ENCODE measurements at regions not wholly inside any gene's neighbourhood (a gene's known extent, or its start where the extent isn't known, plus 50 kb on each side); places are given as distances from the start of the nearest gene placed in this dataset.

DNA sequence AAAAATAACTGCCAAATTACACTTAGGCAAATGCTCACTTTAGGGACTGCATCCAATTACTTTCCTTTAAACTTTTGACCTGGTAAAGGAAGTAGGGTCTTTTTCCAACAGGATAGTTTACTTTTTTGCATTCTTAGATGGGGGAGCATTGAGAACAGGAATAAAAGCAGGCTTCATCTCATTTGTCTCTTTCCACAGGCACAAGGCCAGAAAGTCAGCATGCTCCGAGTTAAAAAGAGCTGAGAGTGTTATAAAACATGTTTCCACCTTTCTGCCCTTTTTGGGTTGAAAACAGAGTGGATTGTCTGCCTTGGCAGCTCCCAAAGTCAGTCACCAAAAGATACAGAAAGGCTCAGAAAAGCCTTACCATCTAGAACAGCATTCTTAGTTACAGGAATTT lies 404.9 kb upstream of the ALCAM start:
- H3K9me3 ChIP-seq (replicated peaks; ENCODE audit: insufficient read depth, low read length): no peaks in the 10 kb centered on the region
- H2AFZ ChIP-seq (ENCODE audit: low read length): no peak overlapping the region
- H4K20me1 ChIP-seq (ENCODE audit: insufficient read depth, low read length): no peaks in the 10 kb centered on the region
- no peaks in the 10 kb centered on the region for H3K9me2 ChIP-seq (replicated peaks; ENCODE audit: insufficient read depth, low read length)
- no peaks in the 10 kb centered on the region for H3K27me3 ChIP-seq (replicated peaks; ENCODE audit: insufficient read depth, low read length)
- no peaks in the 10 kb centered on the region for H3F3A ChIP-seq (ENCODE audit: insufficient read depth, low read length)
- H3K79me2 ChIP-seq (ENCODE audit: low read length): no peaks in the 10 kb centered on the region
- no peak overlapping the region for H3K4me3 ChIP-seq (ENCODE audit: low read length)
- no peak overlapping the region for H3K9ac ChIP-seq (ENCODE audit: low read length)
- TF ChIP-seq, protein P1, sequence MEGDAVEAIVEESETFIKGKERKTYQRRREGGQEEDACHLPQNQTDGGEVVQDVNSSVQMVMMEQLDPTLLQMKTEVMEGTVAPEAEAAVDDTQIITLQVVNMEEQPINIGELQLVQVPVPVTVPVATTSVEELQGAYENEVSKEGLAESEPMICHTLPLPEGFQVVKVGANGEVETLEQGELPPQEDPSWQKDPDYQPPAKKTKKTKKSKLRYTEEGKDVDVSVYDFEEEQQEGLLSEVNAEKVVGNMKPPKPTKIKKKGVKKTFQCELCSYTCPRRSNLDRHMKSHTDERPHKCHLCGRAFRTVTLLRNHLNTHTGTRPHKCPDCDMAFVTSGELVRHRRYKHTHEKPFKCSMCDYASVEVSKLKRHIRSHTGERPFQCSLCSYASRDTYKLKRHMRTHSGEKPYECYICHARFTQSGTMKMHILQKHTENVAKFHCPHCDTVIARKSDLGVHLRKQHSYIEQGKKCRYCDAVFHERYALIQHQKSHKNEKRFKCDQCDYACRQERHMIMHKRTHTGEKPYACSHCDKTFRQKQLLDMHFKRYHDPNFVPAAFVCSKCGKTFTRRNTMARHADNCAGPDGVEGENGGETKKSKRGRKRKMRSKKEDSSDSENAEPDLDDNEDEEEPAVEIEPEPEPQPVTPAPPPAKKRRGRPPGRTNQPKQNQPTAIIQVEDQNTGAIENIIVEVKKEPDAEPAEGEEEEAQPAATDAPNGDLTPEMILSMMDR (IDR thresholded peaks at IDR 0.05; ENCODE audit: low read length): no peak
- TF ChIP-seq EZH2 (optimal IDR thresholded peaks at IDR 0.05; ENCODE audit: low read depth, low read length) (no peak), EZH2phosphoT487 (IDR thresholded peaks at IDR 0.05; ENCODE audit: low read length) (no peak)
- H3K36me3 ChIP-seq (replicated peaks; ENCODE audit: insufficient read depth, low read length): no peaks in the 10 kb centered on the region
- no peak overlapping the region for H3K27ac ChIP-seq (ENCODE audit: low read length)
- no peak for DNase-seq
- no peak overlapping the region for H3K4me2 ChIP-seq (ENCODE audit: low read depth, low read length)
- no peaks in the 10 kb centered on the region for H3K4me1 ChIP-seq (ENCODE audit: low read length)

DNA sequence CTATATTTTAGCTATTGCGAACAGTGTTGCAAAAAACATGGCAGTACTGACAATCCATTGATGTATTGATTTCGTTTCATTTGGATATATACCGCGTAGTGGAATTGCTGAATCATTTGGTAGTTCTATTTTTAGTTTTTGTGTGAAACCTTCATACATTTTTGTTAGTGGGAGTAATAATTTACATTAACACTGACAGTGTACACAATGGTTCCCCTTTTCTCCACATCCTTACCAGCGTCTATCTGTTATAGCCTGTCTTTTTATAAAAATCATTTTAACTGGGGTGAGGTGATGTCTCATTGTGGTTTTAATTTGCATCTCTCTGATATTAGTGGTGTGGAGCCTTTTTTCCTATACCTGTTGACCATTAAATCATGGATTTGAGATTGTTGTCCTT lies 392.4 kb upstream of the ALCAM start:
- no peak overlapping the region for H2AFZ ChIP-seq (ENCODE audit: low read length)
- H3K27ac ChIP-seq (ENCODE audit: low read length): no peak overlapping the region
- H4K20me1 ChIP-seq (ENCODE audit: insufficient read depth, low read length): no peaks in the 10 kb centered on the region
- TF ChIP-seq, protein P1 (IDR thresholded peaks at IDR 0.05; ENCODE audit: low read length): no peak
- TF ChIP-seq EZH2phosphoT487 (IDR thresholded peaks at IDR 0.05; ENCODE audit: low read length) (no peak), EZH2 (optimal IDR thresholded peaks at IDR 0.05; ENCODE audit: low read depth, low read length) (no peak)
- no peaks in the 10 kb centered on the region for H3K4me1 ChIP-seq (ENCODE audit: low read length)
- H3K36me3 ChIP-seq (replicated peaks; ENCODE audit: insufficient read depth, low read length): no peaks in the 10 kb centered on the region
- H3K4me2 ChIP-seq (ENCODE audit: low read depth, low read length): no peak overlapping the region
- H3K27me3 ChIP-seq (replicated peaks; ENCODE audit: insufficient read depth, low read length): no peaks in the 10 kb centered on the region
- no peaks in the 10 kb centered on the region for H3F3A ChIP-seq (ENCODE audit: insufficient read depth, low read length)
- H3K4me3 ChIP-seq (ENCODE audit: low read length): no peak overlapping the region
- no peak overlapping the region for H3K9ac ChIP-seq (ENCODE audit: low read length)
- H3K9me2 ChIP-seq (replicated peaks; ENCODE audit: insufficient read depth, low read length): no peaks in the 10 kb centered on the region
- H3K9me3 ChIP-seq (replicated peaks; ENCODE audit: insufficient read depth, low read length): no peaks in the 10 kb centered on the region
- no peak for DNase-seq
- no peaks in the 10 kb centered on the region for H3K79me2 ChIP-seq (ENCODE audit: low read length)

DNA sequence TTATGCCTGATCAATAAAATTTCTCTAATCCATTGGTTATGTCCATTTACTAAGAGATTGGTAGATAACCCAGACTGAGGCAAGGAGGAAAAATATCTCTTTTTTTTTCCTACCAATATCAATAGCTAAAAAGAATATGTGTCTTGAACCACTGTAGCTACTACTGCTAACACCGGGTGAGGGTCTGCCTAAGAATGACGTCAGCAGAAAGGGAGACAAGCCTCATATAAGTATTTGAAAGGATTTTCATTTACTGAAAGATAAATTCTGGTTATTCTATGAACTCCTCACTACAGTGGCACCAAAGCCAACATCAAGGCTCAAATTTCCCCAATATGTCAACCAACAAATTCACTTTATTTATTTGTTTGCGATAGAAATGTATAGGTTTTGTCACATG lies 389.0 kb upstream of the ALCAM start:
- no peaks in the 10 kb centered on the region for H3F3A ChIP-seq (ENCODE audit: insufficient read depth, low read length)
- H3K9me2 ChIP-seq (replicated peaks; ENCODE audit: insufficient read depth, low read length): no peaks in the 10 kb centered on the region
- H4K20me1 ChIP-seq (ENCODE audit: insufficient read depth, low read length): no peaks in the 10 kb centered on the region
- H3K4me1 ChIP-seq (ENCODE audit: low read length): no peaks in the 10 kb centered on the region
- no peak overlapping the region for H3K4me2 ChIP-seq (ENCODE audit: low read depth, low read length)
- H3K79me2 ChIP-seq (ENCODE audit: low read length): no peaks in the 10 kb centered on the region
- no peaks in the 10 kb centered on the region for H3K36me3 ChIP-seq (replicated peaks; ENCODE audit: insufficient read depth, low read length)
- H3K9ac ChIP-seq (ENCODE audit: low read length): no peak overlapping the region
- no peaks in the 10 kb centered on the region for H3K9me3 ChIP-seq (replicated peaks; ENCODE audit: insufficient read depth, low read length)
- H3K27me3 ChIP-seq (replicated peaks; ENCODE audit: insufficient read depth, low read length): no peaks in the 10 kb centered on the region
- no peak overlapping the region for H2AFZ ChIP-seq (ENCODE audit: low read length)
- no peak overlapping the region for H3K27ac ChIP-seq (ENCODE audit: low read length)
- DNase-seq: no peak
- H3K4me3 ChIP-seq (ENCODE audit: low read length): no peak overlapping the region
- TF ChIP-seq, protein P1 (IDR thresholded peaks at IDR 0.05; ENCODE audit: low read length): no peak
- TF ChIP-seq EZH2 (optimal IDR thresholded peaks at IDR 0.05; ENCODE audit: low read depth, low read length) (no peak), EZH2phosphoT487 (IDR thresholded peaks at IDR 0.05; ENCODE audit: low read length) (no peak)

All from MM.1S (cell line).